HG03095 (cell line): ENCODE measurements at regions not wholly inside any gene's neighbourhood (a gene's known extent, or its start where the extent isn't known, plus 50 kb on each side); places are given as distances from the start of the nearest gene placed in this dataset.

Experiments used
- ATAC-seq: cut with Tn5 transposase; IDR thresholded peaks from one replicate; pipeline ENCODE4 v1.9.1; 2021; ENCODE audit warnings: moderate library complexity; ENCODE audit not compliant: unreplicated experiment

DNA sequence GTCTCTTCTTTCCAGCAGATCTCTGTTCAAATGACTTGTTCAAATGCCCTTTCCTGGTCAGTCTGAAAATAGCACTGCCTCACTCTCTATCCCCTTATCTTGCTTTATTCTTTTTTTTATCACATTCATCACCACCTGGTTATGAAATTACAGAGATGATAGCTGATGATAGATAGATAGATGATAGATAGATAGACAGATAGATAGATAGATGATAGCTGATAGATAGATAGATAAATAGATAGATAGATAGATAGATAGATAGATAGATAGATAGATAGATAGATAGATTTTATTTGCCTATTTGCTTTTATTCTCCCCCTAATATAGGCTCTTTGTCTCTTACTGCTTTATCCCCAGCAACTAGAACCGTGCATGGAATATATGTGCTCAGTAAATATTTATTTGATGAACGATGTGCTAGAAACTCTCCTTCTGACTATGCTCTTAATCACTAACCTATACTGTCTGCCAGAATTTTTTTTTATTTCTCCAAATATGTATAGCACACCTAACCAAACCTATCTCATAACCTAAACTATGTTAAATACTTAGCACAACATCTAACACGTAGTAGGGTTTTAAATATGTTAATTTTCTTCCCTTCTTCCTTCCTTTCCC is 372.8 kb upstream of the DUSP10 start:
- no peak for ATAC-seq

DNA sequence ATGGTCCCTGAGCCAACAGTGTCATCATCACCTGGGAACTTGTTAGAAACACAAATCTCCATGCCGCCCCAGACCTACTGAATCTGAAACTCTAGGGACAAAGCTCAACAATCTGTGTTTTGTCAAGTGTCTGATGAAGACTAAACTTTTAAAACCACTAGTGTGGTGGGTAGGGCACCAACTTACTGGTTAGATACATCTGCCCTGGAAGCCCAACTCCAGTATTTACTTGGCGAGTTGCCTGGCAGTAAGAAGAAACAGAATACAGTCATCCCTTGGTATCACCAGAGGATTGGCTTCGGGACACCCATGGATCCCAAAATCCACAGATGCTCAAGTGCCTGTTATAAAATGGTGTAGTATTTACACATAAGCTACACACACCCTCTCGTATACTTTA is 367.9 kb upstream of the DUSP10 start:
- ATAC-seq, result no peak

DNA sequence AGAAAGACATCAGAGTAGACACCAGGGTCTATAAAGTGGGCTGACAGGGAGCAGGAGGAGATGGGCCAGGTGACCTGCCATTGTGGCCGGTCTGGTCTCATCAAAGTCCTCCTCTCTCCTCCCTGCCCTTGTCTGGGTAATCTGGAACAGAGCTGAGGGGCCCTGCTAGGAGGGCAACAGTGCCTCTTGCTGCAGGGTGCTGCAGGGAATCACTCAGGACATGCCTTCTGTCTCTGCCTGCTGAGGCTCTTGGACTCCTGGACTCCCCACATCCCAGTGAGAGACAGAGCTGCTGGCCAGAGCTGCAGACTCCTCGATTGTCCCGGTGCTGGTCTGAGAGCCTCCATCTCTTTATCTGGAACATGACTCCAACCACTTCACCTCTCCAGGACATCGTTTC is 366.1 kb upstream of the DUSP10 start:
- no peak for ATAC-seq

DNA sequence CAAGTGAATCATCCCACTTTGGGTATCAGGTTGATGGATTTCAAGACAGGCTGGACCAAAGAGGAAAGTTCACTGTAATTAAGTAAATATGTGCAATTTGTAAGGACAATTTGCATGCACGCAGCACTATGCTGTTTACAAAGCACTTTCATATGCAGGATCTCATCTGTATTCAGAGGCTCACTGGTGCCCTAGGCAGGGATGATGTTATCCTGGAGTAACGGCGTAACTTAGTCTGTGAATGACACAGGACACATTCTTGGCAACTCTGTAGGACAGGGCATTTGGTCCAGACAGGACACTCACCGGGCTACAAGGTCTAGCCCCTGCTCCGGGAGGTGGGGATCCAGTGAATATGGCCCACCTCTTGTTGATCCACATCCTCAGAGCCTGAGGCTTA is 365.4 kb upstream of the DUSP10 start:
- no peak for ATAC-seq

DNA sequence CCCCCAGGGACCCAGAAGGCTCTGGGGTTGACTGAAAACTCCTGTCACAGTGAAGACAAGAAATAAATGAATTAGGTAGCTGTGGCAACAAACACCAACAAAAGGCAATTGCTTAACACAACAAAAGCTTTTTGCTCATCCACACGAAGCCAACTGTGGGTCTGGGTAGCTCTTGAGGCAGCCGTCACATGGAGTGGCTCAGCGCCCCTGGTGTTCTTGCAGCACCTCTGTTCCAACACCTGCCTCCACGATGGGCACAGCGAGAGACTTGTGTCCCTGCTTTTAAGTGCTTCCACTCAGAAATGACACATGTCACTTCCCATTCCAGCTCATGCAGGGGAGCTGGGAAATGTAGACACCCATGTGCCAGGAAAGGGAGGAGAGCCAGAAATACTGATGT is 364.5 kb upstream of the DUSP10 start:
- no peak for ATAC-seq

DNA sequence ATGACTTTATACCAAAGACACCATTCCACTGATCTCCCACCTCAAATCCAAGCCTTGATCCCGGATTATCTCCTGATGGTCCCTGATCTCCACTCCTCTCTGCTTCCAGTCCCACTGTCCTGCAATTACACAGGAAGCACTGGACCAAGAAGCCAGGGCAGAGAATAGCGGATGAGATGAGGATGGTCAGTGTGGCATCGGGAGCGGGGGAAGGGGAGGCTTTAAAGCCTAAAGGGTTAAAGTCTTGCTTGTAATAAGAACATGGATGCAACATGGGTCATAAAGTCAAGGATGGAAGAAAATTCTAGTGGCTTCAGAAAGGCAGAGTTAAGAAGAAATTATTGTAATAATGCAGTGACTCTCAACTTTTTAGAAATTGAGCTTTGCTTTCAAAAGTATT is 364.0 kb upstream of the DUSP10 start:
- no peak for ATAC-seq

DNA sequence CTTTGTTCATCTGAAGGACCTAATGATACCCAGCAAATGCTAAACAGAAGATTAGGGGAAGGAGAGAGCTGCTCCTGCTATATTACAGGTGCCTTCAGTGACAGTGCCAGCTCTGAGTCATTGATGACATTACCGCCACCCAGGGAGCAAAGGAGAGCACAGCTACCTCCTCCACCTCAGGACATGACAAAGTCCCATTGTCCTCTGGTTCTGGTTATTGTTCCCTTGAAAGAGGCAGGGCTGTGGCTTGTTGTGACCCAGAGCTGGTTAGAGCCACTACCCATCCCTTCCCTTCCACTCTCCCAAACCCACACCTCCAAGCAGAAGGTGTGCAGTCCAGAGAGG is 363.5 kb upstream of the DUSP10 start:
- ATAC-seq, result no peak

DNA sequence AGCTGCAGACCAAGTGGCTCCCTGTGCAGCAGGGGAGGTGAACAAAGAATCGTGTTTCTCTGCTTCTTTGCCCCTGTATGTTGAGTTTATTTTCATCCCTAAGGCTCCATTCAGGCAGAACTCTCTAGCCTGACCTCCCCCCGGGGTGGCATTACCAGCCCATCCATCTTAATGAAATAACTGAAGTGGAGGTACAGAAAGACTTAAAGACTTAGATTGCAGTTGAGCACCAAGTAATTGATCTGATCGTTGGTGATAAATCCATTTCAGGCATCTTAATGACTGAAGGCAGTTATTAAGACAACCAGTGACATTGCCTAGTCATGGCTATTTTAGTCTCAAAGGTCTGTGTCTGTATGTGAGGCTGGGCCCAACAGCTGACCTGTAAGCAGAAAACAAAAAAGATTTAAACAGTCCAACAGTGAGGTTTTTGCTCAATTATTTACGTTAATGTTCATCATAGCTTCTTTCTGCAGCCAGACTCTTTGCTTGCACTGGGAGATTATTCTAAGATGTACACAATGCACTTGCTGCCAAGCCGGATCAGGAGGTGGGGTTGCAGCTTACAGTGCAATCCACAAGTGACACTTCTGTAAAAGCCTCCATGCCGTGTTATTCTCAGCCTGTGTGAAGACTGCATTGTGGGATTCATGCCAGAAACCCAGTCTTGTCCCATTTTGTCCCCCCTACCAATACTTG is 363.0 kb upstream of the DUSP10 start:
- no peak for ATAC-seq

DNA sequence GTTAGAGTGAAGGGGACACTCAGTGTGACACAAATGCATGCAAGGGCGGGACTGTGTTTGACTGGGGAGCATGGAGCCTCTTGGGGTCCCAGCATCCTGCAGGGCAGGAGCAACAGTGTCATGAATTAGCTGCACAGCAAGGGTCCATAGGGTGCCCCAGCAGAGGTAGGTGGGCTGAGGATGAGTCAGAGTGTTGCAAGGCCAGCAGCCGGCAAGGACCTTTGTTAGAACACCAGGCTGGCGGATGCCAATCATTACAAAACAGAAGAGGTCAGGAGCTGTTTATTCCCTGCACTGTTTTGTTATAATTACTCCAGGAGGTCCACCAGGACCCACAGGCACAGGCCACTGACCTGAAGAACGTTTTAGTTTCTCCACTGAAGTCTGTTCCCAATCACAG is 362.2 kb upstream of the DUSP10 start:
- no peak for ATAC-seq

DNA sequence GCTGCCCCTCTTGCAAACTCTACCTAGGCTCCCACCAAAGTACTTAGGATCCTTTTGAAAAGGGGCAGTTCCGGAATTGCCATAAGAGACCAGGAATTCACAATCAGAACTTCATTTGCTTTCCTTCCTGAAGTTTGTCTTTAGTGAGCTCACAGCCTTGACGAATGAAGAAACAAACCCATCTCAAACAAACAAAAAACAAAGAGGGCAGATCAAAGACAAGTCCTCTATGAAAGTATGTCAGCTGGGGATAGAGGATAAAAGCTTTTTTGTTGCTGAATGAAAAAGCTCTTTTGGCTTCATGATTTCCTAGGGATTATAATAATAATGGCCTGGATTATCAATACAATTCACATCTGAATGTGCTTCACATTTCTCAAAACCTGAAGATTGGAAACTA is 357.9 kb upstream of the DUSP10 start:
- no peak for ATAC-seq

DNA sequence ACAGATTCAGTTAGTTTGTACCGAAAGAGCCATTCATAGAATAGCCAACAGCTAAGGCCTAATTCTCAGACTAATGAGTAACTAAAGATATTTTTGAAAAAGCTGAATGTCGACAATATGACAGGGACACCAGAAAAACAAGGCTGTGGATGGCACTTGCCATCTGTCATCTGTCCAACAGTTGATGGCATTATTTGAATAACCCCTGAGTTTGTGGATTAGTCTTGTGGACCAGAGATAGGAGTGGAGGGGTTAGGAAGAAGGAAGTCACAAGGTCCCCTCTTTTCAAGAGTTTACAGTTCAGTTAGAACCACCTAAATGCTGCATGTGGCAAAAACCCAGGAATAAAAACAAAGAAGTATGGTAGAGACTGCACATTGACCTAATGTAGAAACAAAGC is 356.5 kb upstream of the DUSP10 start:
- no peak for ATAC-seq

DNA sequence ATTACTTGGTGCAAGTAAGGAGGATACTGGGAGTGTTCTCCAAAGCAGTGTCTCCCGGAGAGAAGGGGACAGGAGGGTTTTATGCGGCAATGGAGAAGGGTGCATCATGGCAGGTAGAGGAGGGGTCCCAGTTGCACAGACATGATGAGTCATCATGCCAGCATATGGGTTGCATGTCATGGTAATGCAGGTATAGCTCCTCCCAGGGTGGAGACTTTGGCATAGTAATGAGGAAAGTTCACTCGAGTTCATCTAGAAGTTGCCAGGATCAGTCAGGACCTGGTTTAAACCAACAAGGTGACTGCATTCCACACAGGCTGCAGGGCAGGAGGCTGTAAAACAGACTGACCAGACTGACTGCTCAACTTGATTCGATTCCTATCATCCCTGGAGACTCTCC is 355.7 kb upstream of the DUSP10 start:
- ATAC-seq, result no peak

DNA sequence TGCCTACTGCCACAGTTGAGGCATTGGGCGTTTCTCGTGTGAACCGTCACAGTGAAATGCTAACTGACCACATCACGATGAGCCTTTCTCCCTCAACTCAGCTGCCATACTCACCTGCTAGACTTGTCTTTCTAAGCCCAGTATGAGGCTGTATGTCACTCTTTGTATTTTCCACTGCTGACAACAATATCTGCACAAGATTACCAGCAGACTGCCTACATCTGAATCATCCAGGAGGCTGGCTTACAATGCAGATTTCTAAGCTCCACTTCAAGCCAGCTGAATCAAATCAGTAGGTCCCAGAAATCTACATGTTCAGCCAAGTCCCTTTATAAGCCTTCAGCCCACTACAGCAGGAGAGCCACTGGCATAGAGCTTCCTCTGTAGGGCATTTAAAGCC is 355.0 kb upstream of the DUSP10 start:
- ATAC-seq, result no peak

DNA sequence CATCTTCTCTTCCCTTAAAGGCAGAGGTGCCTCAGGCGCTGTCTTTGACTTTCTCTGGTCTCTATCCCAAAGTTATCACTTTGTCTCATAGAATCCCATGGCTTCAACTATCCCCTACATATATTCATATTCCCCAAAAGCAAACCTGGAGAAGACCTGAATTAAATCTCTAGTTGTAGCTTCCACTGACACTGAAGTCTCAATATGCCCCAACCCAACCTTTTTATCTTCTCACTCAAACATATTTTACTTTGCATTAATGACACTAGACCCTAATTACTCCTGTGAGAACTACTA is 354.5 kb upstream of the DUSP10 start:
- ATAC-seq, result no peak

DNA sequence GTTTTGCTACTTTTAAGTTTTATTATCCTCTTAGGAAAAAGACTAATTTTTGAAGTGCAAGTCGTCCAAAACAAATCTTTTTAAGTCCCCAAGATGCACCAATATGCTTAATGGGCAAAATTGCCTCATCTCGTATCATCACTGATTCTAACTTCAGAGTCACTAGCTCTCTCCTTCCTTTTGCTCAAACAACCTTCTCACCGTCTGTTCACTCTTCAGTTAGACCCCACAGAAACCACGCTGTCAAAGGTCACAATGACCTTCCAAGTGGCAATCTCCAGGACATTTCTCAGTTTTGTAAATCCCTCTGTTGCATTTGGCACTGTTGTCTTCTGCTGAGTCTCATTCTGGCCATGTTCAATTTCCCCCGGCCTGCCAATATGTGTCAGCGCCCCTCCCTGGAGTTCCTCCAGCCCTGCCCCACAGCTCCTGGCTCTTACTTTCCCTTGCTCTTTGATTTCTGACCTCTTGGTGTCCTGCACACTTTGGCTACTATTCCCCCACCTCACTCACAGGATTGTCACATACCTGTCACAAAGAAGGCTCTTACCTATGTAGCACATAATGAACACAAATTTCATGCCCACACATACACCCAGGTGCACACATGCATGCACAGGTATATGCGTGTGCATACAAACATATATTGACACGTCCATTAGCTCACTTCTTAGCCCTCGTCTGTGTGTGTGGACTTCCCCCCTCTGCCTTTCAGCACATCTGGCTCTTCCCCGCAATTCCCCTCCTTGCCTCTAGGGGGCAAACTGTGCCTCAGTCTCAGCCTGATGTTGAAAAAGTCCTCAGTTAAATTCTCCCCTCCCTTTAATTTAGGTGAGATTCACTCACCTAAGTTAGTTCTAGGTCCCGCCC is 354.0 kb upstream of the DUSP10 start:
- peak; percentile 75 for ATAC-seq

DNA sequence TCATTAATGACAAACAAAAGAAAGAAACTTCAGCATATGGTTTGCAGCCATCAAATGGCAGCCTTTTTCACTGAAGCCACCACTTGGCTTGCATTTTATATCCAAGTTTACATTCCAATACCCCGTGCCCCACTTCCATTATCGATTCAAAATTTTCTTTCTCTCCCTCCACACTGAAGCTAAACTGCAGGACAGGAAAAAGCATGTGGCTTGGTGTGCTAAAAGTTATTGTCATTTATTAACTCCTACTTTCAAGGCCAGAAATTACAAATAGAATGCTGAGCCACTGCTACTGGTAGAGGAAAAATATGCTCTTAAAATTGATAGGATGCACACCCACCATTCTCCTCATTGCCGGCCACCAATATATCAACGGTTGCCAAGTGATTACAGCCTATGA is 351.6 kb upstream of the DUSP10 start:
- ATAC-seq, result no peak

DNA sequence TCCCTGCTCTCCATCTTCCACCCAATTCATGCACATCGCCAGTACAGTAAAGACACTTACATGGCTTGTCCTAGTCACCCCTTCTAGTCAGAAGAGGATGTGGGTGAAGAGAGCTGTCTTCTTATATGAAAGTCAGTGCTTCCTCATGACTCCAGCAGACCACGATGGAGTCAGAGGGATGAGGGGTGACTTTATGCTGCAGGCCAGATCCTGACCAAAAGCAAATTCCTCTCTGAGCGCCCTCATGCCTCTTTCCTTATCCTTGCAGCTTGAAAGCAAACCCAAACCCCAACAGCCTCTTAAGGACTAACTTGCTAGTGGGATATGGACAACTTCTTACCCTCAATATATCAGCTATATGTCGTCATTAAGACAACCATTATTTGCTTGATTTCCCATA is 348.2 kb upstream of the DUSP10 start:
- ATAC-seq, result no peak

DNA sequence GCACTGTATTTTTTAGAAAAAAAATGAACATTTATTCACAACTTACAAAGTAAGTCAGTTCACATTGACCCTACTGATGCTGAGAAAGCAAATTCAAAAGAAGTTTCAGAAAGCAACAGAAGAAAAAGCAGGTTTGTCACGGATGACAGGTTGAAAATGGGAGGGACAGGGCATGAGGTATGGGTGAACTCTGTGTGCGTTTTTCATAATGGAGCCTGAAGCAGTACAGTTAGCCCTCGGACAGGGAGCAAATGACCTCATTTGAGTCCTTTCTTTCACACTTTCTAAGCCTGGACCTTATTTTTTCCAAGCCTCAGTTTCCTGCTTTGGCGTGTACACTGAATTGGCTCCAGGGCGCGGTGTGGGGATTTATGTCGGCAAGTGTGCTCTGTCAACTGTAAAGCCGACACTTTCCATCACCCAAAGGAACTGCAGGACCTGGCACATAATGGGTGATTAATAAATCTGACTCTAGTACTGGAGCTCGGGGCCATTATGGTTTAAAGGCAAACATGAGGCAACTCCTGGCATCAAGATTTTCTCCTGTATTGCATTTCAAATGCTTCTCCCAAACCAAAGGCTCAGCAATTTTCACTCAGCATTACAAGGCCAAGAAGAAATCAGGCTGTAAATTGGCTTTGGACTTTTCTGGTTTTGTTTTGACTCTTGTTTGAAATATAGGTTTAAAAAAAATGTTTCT is 345.5 kb upstream of the DUSP10 start:
- no peak for ATAC-seq

DNA sequence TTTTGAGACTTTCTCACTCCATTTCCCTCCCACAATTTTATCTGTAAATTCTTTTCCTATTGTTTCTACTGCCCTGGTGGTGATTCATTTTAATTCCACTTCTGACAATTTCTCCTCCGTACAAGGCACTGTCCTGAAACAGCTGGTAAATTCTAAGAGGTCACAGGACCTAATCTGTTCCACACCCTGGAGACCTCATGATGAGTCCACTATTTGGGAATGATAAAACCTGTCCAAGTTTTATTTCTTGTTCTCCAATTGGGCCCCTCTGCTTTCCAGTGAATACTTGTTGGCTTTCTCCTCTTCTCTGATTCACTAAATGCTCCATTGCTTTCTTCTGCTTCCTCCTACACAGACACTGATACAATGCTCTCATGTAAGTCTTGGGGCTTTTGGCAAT is 343.1 kb upstream of the DUSP10 start:
- ATAC-seq, result no peak

DNA sequence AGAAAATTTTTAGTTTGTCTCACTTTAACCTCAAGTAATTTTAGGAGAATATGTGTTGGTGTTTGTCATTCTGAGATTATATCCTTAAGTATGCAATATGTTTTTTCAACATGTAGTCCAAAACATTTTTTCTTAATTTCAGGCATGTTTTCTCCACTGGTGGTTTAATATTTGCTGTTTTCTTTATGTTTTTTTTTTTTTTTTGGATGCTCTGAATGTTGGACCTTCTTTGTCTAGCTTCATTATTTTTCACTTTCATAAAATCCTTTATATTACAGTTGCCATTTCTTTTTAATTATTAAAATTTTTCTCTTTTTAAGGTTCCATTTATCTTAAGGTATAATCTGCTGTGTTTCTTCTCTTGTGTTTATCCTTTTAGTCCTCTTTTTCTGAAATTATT is 342.2 kb upstream of the DUSP10 start:
- no peak for ATAC-seq

DNA sequence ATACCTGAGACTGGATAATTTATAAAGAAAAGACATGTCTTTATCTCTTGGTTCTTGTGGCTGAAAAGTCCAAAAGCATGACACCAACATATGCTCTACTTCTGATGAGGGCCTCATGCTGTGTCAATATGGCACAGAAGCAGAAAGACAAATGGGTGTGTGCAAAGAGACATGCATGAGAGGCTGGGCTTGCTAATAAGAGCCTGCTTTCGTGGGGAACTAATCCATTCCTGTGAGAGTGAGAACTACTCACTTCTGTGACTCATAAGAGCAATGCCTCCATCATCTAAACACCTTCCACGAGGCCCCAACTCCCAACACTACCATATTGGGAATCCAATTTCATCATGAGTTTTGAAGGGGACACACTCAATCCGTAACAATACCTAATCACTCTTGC is 340.0 kb upstream of the DUSP10 start:
- no peak for ATAC-seq

DNA sequence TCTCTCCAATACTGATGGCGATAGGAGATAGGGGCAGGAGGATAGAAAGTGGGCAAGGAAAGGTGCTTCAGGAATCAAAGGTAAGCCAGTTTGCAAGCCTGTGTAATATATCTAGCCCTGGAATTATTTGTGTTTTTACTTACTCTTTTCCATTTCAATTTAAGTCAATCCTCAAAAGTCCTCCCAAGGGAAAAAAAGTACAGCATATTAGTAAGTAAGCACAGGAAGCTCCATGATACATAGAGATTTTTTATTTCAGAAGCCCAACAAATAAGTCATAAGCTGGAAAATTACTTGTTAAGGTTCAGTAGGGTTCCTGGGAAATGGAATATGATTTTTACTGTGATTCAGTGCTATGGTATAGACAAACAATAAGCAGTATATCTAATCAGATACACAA is 337.7 kb upstream of the DUSP10 start:
- no peak for ATAC-seq
